ENCODE measurements at regions not wholly inside any gene's neighbourhood (a gene's known extent, or its start where the extent isn't known, plus 50 kb on each side); places are given as distances from the start of the nearest gene placed in this dataset.

DNA sequence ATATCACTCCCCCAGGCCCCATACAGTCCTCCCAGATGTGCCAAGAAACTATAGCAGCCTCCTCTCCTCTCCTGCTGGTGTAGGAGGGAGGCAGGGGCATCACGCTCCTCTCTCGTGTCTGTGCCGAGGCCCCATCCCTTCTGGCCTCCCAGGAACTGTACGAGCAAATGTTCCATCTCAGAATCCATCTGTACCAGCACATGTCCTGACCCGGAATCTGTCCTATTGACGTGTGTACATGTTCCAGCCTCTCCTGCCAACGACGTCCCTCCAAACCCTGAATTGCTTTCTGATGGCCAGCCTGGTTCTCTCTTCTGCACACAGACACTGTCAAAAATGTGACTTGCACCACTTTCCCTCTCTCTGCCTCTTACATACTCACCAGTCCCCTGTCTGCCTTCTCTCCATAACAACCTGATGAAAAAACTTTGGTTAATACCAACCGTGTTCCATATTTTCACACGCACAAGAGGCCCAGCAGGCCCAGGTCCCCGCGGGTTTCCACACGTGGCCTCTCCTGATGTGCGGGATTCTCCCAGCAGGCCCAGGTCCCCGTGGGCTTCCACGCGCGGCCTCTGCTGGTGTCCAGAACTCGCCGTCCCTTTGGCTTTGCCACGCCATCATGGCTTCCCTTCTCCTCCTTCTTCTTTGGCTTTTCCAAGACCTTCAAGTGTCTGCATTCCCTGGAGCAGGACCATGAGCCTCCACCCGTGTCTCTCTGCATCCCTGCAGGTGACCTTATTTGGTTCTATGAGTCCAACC, 125.2 kb upstream of the THBS2 start:
- TF ChIP-seq DPF2 (IDR thresholded peaks at IDR 0.05), result no peak
- TF ChIP-seq POLR2A (IDR thresholded peaks at IDR 0.05; ENCODE audit: low read depth, low read length), result no peak
- no peak for TF ChIP-seq KLF5 (IDR thresholded peaks at IDR 0.05; ENCODE audit: partially characterized antibody)
- TF ChIP-seq EZH2 (IDR thresholded peaks at IDR 0.05; ENCODE audit: borderline replicate concordance, control insufficient read depth, low read depth, low read length), result no peak
- no peak for TF ChIP-seq CREB1 (IDR thresholded peaks at IDR 0.05; ENCODE audit: low read depth)
- TF ChIP-seq CTCF (IDR thresholded peaks at IDR 0.05 in 2 of 3, conservative IDR thresholded peaks at IDR 0.05 in 1 of 3; ENCODE audit: control insufficient read depth in 2 of 3, extremely low read depth in 1 of 3, insufficient read depth in 1 of 3, low read depth in 3 of 3, low read length in 3 of 3), result no peak
- no peak for TF ChIP-seq KDM1A (IDR thresholded peaks at IDR 0.05; ENCODE audit: borderline replicate concordance)
